ENCODE measurements at regions not wholly inside any gene's neighbourhood (a gene's known extent, or its start where the extent isn't known, plus 50 kb on each side); places are given as distances from the start of the nearest gene placed in this dataset.

DNA sequence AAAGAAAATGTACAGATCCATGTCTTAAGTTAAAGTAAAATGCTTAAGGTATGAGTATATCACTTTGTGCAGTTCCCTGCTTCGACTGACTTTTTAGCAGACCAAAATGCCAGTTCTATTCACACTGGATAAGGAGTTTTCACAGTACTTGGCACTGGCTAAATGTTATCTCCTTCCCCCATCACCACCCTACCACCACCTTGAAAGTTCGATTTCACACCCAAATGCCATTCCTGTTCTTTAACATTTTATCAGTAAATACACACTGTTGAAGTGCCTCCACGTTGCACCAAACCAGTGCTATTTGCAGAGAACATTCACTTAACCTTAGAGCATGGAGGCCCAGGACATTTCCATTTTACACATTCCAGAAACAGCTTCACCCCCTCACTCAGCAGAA, 100.0 kb downstream of the URB2 start:
- TF ChIP-seq CTCF (IDR thresholded peaks at IDR 0.05; ENCODE audit: insufficient read depth in 1 of 2, low read depth in 1 of 2, low read length in 1 of 2, severe bottlenecking in 1 of 2, unreplicated experiment in 1 of 2), result no peak
- Histone ChIP-seq H3K9me3 (0 out of 2 replicates have a peak, but pooled peaks cover 8% of the 10 kb centered on the region), H3K4me3 (ENCODE audit: low read depth, low read length) (no peak overlapping the region), H3K36me3 (ENCODE audit: control insufficient read depth, insufficient read depth, low read length) (no peaks in the 10 kb centered on the region), H3K27me3 (replicated peaks; ENCODE audit: control insufficient read depth, insufficient read depth, low read length) (no peaks in the 10 kb centered on the region), H3K4me1 (no peaks in the 10 kb centered on the region)
- intact Hi-C loops (cut with micrococcal nuclease; ENCODE audit: unreplicated experiment), result no loop called here
- BruUV-seq (replicated peaks), result no TSS peak
- ChIA-PET CTCF (no interaction called here), POLR2A (no interaction called here)
- no peak for DNase-seq
- no peak overlapping the region for H3K27ac Mint-ChIP-seq (ENCODE audit: unreplicated experiment)
- H3K9me3 Mint-ChIP-seq (ENCODE audit: unreplicated experiment), result no peaks in the 10 kb centered on the region
- H3K4me3 Mint-ChIP-seq (ENCODE audit: unreplicated experiment), result no peak overlapping the region
- no peaks in the 10 kb centered on the region for H3K36me3 Mint-ChIP-seq (ENCODE audit: insufficient read depth, unreplicated experiment)
- H3K27me3 Mint-ChIP-seq (ENCODE audit: insufficient read depth, unreplicated experiment), result no peaks in the 10 kb centered on the region
- H3K4me1 Mint-ChIP-seq (ENCODE audit: low read depth, unreplicated experiment), result no peaks in the 10 kb centered on the region

DNA sequence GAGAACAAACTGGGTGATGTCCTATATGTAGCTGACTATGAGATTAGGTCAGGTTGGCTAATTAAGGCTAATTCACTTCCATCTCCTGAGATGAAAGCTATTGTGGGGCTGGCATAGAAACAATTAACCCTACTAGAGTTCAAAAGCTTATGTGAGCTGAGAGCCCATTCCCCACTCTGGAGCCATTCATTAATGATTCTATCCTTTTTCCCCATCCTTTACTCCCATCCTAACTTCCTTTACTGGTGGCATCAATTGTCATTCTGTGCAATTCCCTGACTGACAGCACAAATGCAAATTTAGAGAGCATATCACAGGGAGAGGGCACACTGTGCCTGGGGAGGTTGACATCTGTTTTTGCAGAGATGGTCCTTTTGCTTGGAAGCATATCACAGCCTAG, 103.9 kb downstream of the URB2 start:
- H3K36me3 ChIP-seq (ENCODE audit: control insufficient read depth, insufficient read depth, low read length), result no peaks in the 10 kb centered on the region
- no TSS peak for BruUV-seq (replicated peaks)
- ChIA-PET CTCF (no interaction called here), POLR2A (no interaction called here)
- no peaks in the 10 kb centered on the region for H3K4me1 ChIP-seq
- H3K4me1 Mint-ChIP-seq (ENCODE audit: low read depth, unreplicated experiment), result no peaks in the 10 kb centered on the region
- H3K27me3 ChIP-seq (replicated peaks; ENCODE audit: control insufficient read depth, insufficient read depth, low read length), result no peaks in the 10 kb centered on the region
- no peak for DNase-seq
- no peaks in the 10 kb centered on the region for H3K27me3 Mint-ChIP-seq (ENCODE audit: insufficient read depth, unreplicated experiment)
- no peak for TF ChIP-seq CTCF (IDR thresholded peaks at IDR 0.05; ENCODE audit: insufficient read depth in 1 of 2, low read depth in 1 of 2, low read length in 1 of 2, severe bottlenecking in 1 of 2, unreplicated experiment in 1 of 2)
- intact Hi-C loops (cut with micrococcal nuclease; ENCODE audit: unreplicated experiment), result no loop called here
- no peak overlapping the region for H3K4me3 Mint-ChIP-seq (ENCODE audit: unreplicated experiment)
- no peak overlapping the region for H3K27ac Mint-ChIP-seq (ENCODE audit: unreplicated experiment)
- no peaks in the 10 kb centered on the region for H3K9me3 Mint-ChIP-seq (ENCODE audit: unreplicated experiment)
- H3K36me3 Mint-ChIP-seq (ENCODE audit: insufficient read depth, unreplicated experiment), result no peaks in the 10 kb centered on the region
- no peaks in the 10 kb centered on the region for H3K9me3 ChIP-seq
- H3K4me3 ChIP-seq (ENCODE audit: low read depth, low read length), result no peak overlapping the region

DNA sequence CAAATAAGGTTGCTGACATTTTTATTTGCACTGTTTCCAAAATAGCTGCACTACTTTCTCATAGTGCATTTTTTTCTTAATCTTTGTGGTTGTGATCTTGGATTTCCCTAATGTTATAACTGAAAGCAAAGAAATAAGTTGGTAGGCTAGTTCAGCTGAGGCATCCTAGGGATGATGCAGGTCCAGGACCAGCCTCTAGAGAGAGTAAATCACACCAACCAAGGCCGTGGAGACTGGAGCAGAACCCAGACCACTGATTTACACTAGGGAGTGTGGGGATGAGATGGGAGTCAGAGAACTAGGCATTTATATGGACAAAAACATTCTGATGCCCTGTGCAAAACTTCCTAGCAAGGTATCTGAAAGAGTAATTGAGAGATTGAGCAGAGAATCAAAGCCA, 104.5 kb downstream of the URB2 start:
- H3K4me3 Mint-ChIP-seq (ENCODE audit: unreplicated experiment), result no peak overlapping the region
- ChIA-PET CTCF (no interaction called here), POLR2A (no interaction called here)
- no peak overlapping the region for H3K27ac Mint-ChIP-seq (ENCODE audit: unreplicated experiment)
- no peaks in the 10 kb centered on the region for H3K36me3 Mint-ChIP-seq (ENCODE audit: insufficient read depth, unreplicated experiment)
- TF ChIP-seq CTCF (IDR thresholded peaks at IDR 0.05; ENCODE audit: insufficient read depth in 1 of 2, low read depth in 1 of 2, low read length in 1 of 2, severe bottlenecking in 1 of 2, unreplicated experiment in 1 of 2), result no peak
- DNase-seq, result no peak
- Histone ChIP-seq H3K9me3 (no peaks in the 10 kb centered on the region), H3K36me3 (ENCODE audit: control insufficient read depth, insufficient read depth, low read length) (no peaks in the 10 kb centered on the region), H3K27me3 (replicated peaks; ENCODE audit: control insufficient read depth, insufficient read depth, low read length) (no peaks in the 10 kb centered on the region), H3K4me1 (no peaks in the 10 kb centered on the region), H3K4me3 (ENCODE audit: low read depth, low read length) (no peak overlapping the region)
- no peaks in the 10 kb centered on the region for H3K9me3 Mint-ChIP-seq (ENCODE audit: unreplicated experiment)
- BruUV-seq (replicated peaks), result no TSS peak
- intact Hi-C loops (cut with micrococcal nuclease; ENCODE audit: unreplicated experiment), result no loop called here
- no peaks in the 10 kb centered on the region for H3K27me3 Mint-ChIP-seq (ENCODE audit: insufficient read depth, unreplicated experiment)
- no peaks in the 10 kb centered on the region for H3K4me1 Mint-ChIP-seq (ENCODE audit: low read depth, unreplicated experiment)

Measured in Caco-2 (cell line).